NCI-H748 (cell line): ENCODE measurements at regions not wholly inside any gene's neighbourhood (a gene's known extent, or its start where the extent isn't known, plus 50 kb on each side); places are given as distances from the start of the nearest gene placed in this dataset.

ENCODE experiments used
- DNase-seq: peaks from one replicate; lab custom pipeline; 2025; ENCODE audit not compliant: unreplicated experiment; lab: John Stamatoyannopoulos, UW

DNA sequence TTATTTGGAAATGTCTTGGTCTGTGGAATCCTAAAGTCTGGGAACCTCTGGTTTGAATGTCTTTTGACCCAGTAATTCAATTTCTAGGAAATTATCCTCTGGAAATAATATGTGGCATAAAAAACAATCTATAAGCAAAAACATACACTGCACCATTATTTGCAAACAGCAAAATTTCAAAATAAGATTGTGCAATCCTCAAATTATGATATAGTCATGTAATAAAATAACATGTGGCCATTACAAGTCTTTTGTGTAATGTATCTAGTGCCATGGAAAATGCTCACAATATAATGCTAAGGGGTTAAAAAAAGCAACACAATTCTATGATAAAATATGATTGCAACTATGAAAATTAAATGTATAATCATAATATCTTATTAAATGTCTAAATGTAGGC is 312.9 kb upstream of the RUNX1 start:
- DNase-seq, result no peak

DNA sequence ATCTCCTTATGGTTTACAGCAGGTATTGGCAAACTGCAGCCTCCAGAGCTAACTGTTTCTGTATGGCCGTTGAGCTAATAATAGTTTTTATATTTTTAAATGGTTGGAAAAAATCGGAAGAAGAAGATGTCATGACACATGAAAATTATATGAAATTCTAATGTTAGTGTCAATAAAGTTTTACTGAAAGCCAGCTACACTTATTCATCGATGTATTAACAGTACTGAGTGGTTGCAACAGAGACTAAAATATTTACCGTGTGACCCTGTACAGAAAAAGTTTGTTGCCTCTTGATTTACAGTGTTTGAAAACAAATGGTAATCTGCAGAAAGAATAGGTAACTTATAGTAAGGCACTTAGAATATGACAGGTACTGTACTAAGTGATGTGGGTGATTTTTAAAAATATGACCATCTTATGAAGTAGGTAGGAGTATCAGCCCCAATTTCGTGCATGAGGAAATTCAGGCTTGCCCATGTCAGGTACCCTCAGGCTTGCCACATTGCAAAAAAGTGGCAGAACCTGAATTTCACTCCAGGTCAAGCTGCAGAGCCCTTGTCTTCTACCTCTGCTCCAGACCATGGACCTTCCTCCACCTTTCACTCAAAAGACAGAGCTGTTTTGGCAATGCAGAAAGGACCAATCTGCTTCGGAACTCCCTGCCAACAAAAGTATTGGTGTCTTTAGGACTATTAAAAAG is 311.9 kb upstream of the RUNX1 start:
- DNase-seq, result no peak

DNA sequence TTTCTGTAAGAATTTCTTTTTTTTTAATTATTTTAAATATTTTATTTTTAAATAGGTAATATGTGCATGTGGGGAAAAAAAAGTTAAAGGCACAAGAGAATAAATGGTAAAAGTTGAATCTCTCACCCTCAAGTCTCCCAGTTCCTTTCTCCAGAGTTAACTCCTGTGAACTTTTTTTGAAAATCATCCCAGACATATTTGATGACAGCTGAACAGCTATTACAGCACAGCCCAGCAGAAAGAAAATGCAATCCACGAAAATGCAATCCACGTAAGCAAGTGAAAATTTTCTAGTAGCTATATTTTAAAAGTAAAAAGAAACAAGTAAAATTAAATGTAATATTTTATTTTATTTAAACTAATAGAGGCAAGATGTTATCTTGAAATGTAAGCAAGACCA is 310.0 kb upstream of the RUNX1 start:
- DNase-seq, result no peak

DNA sequence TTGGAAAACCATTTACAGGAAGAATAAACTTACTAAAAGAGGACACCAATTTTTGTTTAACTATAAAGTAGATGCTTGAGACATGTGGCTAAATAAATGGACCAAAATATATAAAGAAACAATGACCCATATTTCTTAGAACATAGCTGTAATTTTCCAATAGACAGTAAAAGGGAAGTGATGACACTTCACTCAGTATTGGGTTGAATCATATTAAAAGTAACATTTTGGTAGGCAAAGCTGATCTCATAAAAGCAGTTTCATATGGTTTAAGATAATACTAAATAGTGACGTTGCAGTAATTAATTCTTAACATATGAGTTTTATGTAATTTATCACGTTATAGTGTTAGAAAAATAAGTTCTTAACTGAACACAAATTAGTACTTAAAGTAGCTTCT is 308.9 kb upstream of the RUNX1 start:
- no peak for DNase-seq

DNA sequence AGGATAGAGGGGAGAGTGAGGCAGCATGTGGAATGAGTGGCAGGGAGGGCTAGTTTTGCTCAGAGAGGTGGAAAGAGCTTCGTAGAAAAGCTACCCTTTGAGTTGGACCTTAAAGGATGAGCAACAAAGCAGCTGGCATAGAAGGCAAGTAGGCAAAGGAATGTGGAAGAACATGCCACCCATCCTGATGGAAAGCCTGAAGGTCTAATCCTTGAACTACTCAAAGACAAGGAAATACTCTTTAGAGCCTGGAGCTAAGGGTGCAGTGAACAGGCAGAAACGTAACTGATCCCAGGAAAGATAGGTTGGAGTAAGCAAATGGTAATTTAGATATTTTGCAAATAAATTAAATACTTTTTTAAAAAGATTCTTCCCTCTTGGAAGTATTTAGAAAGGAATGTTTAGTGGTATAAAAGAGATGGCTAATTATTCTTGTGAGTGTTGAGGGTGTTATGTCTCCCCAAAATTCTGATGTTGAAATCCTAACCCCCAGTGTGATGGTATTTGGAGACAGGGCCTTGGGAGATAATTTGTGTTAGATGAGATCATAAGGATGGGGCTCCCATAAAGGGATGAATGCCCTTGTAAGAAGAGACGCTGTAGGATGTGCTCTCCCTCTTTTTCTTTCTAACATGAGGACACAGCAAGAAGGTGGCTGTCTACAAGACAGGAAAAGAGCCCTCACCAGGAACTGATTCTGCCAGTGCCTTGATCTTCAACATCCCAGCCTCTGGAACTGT is 308.1 kb upstream of the RUNX1 start:
- DNase-seq, result no peak

DNA sequence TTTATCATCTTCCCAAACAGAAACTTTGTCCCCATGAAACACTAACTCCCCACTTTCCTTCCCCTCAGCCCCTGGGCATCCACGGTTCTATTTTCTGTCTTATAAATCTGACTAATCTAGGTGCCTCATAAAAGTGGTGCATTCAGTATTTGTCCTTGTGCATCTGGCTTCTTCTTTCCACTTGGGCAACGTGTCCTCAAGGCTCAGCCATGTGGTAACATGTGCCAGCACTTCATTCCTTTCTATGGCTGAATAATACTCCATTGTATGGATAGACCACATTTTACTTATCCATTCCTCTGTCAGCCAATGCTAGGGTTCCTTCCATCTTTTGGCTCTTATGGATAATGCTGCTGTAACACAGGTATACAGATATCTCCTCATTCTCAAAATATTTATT is 305.0 kb upstream of the RUNX1 start:
- no peak for DNase-seq

DNA sequence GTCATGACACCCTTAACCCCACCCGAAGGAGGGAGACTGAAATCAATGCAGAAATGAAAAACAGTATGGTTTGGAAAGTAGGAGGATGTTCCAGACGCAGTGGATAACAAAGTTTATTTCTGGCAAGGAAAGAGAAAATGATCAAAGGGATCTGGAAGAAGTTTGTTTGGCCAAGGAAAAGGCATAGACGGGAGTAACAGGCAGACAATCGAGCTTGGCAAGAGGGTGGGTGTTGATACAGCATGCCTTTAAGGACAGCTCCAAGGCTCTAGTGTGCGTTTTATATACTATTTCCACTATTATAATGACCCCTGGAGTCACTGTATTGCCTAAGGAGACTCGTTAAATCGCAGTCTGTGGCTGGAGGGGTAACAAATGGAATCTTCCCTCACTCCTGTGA is 303.7 kb upstream of the RUNX1 start:
- no peak for DNase-seq

DNA sequence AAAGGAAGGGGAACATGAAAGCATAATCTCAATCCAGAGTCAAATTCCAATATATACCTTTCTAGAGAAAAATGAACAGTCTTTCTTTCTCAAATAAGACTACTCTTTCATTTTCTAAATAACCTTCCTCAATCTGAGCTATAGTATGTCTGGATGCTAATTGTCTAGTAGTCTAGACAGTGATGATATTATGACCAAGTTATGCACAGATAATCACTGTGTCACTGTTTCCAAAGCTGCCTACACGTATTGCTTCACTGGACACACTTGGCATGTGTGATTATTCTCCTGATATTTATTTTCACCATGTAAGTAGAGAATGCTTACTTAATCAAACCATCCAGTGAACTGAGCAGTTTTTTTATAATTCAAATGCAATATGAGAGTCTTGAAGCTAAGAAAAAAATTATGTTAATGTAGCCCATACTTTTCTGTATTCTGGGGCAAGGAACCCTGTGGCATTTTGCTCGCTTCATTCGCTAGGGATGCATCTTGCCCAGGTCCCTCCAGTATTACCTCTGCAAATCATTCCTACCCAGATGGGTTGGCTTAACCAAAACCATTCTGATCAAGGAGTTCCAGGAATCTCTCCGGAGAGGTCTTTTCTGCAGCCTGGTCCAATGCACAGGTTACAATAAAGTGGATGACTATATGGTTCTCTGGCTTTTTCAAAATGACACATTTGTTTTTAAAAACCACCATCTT is 303.1 kb upstream of the RUNX1 start:
- no peak for DNase-seq

DNA sequence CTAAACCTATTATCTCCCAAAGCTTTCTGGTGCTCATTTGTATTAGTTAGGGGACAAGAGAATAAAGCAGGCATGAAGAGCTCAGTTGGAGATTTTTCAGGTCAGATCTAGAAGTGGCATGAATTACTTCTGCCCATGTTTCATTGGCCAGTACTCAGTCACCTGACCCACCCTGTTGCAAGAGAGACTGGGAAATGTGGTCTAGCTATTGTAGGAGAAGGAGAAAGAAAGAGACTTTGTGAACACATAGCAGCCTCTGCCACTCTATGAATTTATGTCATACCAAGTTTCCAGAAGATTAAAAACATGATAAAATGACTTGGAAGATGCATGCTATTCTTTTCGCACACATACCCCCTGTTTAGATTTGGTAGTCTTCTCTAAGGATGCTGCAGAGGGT is 302.3 kb upstream of the RUNX1 start:
- DNase-seq, result no peak

DNA sequence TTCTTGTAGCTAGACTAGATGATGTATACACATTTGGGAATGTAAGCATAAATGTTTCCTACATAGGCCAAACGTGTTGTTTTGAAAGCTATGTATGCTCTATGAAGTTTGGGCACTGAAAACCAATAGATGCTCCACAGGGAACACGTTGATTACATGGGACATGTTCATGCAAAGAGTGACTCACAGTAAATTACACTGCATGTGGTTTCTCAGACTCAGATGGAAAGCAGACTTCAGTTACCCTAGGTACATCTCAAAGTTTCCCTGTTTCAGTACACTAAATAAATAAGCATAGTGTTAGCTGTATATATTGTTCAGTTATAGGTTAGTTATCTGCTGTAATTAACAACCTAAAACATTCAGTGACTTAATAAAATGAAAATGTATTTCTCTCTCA is 301.9 kb upstream of the RUNX1 start:
- DNase-seq, result no peak

DNA sequence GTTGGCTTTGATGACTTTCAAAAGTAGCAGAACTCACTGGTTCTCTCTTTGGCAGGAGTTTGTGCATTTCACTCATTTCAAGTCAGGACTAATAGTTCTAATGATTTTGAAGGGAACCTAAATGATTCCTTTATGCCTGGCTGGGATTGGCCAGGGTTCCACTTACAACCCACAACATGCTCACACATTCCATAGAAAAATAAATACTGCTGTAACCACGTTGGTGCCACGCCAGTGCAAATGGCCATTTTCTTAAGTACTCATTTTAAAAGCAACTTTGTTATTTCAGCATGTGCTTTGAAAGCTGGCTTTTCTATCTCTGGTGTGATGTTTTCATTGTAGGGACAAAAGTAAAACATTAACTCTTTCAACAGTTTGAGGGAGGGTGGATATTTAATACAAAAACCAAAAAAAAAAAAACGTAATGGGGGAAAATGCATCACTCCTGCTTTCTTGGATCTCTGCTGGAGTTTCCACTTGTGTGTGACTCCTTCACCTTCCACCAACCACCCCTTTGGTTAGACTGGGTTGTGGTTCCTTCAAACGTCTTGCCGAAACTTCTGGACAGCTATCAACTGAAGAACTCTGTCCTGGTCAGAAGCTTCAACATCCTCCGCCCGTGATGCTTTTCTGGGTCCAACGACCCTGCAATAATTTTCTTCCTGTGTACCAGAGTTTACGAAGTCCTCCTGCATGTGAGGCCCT is 300.4 kb upstream of the RUNX1 start:
- DNase-seq, result no peak

DNA sequence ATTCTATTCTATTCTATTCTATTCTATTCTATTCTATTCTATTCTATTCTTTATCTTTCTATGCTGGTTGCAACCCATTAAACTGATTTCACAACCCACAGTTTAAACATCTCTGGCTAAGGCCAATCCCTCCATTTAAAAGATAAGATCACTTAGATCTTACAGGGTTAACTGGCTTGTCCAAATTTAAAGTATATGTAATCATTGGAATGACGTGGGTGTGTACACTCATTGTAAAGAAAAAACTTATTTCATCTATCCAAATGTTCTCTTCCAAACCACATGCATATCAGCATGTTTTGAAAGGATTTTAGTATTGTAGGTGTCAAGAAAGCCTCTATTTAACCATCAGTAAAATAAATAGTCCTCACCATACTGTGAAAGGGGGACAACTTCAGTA is 299.6 kb upstream of the RUNX1 start:
- no peak for DNase-seq

DNA sequence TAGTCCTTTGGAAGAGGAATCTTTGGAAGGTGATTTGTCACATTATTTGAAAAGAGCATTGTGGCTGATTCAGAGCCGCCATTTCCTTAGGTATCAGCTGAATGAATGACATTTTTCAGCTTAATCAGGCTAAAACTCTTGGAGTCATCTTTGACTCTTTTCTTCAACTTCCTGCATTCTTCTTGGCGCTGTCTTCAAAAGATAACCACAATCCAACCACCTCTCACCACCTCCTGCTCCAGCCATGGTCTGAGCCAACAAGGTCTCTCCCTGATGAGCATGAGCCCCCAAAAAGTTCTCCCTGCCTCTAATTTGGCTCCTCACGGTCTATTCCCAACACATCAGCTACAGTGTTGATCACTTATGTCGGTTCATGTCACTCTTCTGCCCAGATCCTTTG is 297.6 kb upstream of the RUNX1 start:
- no peak for DNase-seq

DNA sequence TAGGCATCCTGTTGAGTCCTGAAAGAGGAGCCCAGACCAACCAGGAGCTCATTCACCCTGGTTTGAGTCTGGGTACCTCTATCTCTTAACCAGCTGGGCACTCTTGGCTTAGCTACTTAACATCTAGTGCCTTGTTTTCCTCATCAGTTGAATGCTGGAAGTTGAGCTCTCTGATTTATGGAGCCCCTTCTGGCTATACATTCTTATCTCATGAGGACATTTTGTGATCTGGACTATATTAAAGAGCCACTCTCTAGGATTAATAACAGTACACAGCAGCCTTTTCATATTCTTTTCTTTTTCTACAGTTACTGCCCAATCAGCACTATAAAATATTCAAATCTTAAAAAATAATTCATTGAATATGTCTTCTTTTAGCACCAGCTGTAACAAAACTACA is 296.9 kb upstream of the RUNX1 start:
- DNase-seq, result no peak

DNA sequence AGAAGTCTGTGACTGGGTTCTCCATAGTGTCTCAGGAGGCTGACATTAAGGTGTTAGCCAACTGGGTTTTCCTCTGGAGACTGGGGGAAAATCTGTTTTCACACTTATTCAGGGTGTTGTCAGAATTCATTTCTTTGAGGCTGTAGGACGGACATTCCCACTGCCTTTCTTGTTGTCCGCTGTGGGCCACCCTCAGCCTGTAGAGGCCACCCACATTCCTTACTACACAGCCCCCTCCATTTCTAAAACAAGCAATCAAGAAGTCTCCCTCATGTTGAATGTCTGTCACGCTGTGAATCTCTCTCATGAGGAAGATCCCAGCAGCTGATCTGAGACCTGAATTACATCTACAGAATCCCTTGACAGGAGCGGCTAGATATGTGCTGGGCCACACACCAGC is 295.5 kb upstream of the RUNX1 start:
- DNase-seq, result no peak

DNA sequence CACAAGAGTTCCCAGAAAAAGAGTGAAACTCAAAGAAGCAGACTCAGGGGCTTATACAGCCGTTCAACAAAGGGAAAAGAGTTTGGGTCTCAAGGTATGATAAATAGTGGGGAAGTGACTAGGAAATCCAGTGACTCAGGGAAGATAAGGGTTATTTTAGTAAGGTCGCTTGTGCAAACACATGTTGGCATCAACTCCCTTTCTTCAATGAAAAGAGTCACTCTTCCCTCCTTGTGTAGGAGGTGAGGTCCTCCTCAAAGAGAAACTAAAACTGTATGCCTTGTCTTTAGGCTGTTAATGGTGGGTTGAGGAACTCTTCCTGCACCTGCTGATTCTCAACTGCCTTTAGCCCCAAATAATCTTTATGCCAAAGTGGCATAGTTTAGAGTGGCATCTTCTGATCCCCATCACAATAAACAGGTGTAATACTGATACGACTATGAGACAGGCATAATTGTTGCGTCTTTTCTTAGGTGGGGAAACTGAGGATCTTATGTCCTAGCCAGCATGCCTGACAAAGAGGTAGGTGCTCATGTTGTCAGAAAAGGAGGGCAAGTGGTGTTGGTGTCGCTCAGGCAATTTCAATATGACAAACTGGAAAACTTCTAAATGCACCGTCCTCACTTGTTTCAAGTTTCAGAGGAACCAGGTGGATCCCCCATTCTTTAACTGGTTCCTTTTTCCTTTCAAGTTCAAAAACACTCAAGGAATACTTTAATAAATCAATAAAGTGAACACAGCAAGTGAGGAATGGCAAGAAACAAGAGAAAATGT is 294.1 kb upstream of the RUNX1 start:
- no peak for DNase-seq

DNA sequence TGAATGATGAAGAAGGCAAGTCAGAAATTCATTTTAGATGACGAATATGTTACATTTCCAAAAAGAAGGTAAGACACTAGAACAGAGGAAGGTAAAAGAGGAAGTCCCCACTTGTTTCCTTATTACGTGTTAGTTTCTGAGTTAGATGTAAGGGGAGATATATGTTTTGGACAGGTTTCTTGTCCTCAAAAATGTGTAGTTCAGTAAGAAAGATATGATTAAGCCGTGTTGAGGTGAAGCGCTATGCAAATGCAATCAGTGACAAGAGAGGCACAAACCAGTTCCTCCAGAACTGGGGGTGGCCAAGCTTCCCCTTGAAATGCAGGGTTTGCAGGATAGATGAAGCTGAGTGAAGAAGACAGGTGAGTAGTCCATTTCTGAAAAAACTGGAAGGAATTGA is 293.3 kb upstream of the RUNX1 start:
- no peak for DNase-seq

DNA sequence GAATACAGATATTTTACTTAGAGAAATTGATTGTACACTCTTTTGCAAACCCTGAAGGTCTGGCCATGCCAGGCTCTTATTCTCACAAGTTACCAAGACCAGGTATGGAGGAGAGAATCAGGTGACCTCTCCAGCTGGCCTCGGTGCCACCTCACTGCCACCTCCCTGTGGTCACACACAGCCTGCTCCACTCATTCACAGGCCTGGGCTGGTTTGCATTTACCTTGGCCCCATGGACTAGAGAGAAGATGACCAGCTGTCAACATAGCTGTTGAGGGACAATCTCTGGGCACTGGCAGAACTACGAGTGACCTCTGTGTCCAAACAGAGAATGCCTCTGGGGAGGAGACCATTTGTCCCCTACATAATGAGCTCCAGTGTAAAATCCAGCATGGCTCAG is 291.2 kb upstream of the RUNX1 start:
- peak; percentile 14 for DNase-seq

DNA sequence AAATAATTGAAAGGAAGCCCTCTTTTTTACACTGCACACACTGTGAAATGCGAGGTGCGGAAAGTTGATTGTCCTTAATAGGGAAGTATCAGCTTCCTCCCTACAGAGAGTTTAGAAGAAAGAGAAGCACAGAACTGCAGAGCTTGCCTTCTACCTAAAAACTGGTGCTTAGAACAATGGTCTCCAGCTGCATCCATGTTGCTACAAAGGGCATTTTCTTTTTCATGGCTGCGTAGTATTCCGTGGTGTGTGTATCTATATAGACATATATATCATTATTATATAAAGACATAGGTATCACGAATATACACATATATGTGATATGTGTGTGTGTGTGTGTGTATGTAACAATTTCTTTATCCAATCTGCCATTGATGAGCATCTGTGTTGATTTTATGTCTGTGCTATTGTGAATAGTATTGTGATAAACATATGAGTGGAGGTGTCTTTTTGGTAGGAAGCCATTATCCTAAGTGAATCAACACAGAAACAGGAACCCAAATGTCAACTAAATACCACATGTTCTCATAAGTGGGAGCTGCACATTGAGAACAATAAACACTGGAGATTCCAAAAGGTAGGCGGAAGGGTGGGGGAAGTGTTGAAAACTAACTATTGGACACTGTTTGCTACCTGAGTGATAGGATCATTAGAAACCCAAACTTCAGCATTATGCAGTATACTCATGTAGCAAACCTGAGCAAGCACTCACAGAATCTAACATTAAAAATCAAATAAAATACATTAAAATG is 290.0 kb upstream of the RUNX1 start:
- DNase-seq, result no peak

DNA sequence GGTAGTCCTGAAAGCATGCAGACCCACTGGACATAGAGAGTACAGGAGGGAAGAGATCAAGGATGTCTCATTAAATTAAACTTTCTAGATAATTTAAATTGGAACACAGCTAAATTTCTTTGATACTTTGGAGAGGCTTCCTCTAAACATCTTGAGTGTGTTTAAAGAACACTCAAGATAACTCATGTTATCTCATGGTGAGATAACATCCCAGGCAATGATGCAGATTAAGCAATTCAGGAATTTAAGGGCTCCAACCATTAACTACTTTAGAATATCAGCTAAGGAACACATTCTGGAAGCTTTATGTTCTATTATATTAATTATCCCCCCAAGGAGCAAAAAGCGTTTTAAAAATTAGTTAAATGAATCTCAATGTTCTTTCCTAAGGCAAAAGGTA is 289.2 kb upstream of the RUNX1 start:
- DNase-seq, result no peak
